RWPE2 (cell line): ENCODE measurements at regions not wholly inside any gene's neighbourhood (a gene's known extent, or its start where the extent isn't known, plus 50 kb on each side); places are given as distances from the start of the nearest gene placed in this dataset.

ENCODE experiments used
- ATAC-seq: fragments of 200-7000 bp; cut with Tn5 transposase; 3 replicates; pipeline ENCODE4 v1.9.1; 2021; ENCODE audit warnings: low read depth
- DNase-seq: peaks from one replicate; pipeline ENCODE4 v3.0.0-alpha.2; 2020; ENCODE audit warnings: low spot score
- H3K27ac ChIP-seq: fragments of 450-650 bp; 2 replicates; pipeline ENCODE4 v1.5.1; 2017; ENCODE audit warnings: mild to moderate bottlenecking; ENCODE audit not compliant: poor library complexity, severe bottlenecking
- H3K27me3 ChIP-seq: fragments of 250-450 bp; sonication (Bioruptor Pico); 2 replicates; pipeline ENCODE4 v1.5.1; 2021; ENCODE audit warnings: mild to moderate bottlenecking, moderate library complexity; ENCODE audit not compliant: insufficient read depth, poor library complexity, severe bottlenecking
- H3K36me3 ChIP-seq: fragments of 250-450 bp; sonication (Bioruptor Pico); 2 replicates; pipeline ENCODE4 v1.5.1; 2020; ENCODE audit warnings: low read depth, mild to moderate bottlenecking, moderate library complexity
- H3K4me1 ChIP-seq: fragments of 250-450 bp; sonication (Bioruptor Pico); 2 replicates; pipeline ENCODE4 v1.5.1; 2021; ENCODE audit warnings: mild to moderate bottlenecking, moderate library complexity; ENCODE audit not compliant: insufficient read depth, poor library complexity, severe bottlenecking
- H3K4me3 ChIP-seq: fragments of 250-450 bp; sonication (Bioruptor Pico); 2 replicates; pipeline ENCODE4 v1.5.1; 2021; ENCODE audit warnings: mild to moderate bottlenecking, moderate library complexity; ENCODE audit not compliant: severe bottlenecking
- H3K9me3 ChIP-seq: fragments of 250-450 bp; sonication (Bioruptor Pico); 2 replicates; pipeline ENCODE4 v1.5.1; 2021; ENCODE audit warnings: mild to moderate bottlenecking, moderate library complexity; ENCODE audit not compliant: severe bottlenecking
- TF ChIP-seq, protein P1 (sequence below): fragments of 450-650 bp; IDR thresholded peaks from one replicate; pipeline ENCODE4 v1.5.1; 2017; ENCODE audit warnings: mild to moderate bottlenecking, moderate library complexity; ENCODE audit not compliant: poor library complexity, severe bottlenecking

DNA sequence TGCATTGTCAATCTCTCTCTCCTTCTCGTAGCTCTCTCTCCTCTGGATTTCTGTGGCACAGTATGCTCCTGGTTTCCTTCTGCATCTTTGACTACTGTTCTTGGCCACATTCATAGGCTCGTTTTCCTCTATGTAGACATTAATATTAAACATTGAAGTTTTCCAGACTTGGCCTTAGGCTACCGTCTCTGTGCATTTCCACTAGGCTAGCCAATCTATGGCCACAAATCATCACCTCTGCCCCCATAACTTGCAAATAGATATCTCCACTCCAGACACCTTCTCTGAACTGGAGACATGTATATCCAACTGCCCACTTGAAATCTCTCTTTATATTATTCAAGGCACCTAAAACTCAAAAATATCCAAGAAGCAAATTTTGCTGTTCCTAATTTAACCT lies 768.5 kb downstream of the TSN start:
- no peaks in the 10 kb centered on the region for H3K36me3 ChIP-seq
- TF ChIP-seq, protein P1, sequence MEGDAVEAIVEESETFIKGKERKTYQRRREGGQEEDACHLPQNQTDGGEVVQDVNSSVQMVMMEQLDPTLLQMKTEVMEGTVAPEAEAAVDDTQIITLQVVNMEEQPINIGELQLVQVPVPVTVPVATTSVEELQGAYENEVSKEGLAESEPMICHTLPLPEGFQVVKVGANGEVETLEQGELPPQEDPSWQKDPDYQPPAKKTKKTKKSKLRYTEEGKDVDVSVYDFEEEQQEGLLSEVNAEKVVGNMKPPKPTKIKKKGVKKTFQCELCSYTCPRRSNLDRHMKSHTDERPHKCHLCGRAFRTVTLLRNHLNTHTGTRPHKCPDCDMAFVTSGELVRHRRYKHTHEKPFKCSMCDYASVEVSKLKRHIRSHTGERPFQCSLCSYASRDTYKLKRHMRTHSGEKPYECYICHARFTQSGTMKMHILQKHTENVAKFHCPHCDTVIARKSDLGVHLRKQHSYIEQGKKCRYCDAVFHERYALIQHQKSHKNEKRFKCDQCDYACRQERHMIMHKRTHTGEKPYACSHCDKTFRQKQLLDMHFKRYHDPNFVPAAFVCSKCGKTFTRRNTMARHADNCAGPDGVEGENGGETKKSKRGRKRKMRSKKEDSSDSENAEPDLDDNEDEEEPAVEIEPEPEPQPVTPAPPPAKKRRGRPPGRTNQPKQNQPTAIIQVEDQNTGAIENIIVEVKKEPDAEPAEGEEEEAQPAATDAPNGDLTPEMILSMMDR = no peak
- no peaks in the 10 kb centered on the region for H3K9me3 ChIP-seq
- DNase-seq (no peak), ATAC-seq (no peak)
- no peak overlapping the region for H3K27ac ChIP-seq
- H3K27me3 ChIP-seq = no peaks in the 10 kb centered on the region
- H3K4me1 ChIP-seq = no peaks in the 10 kb centered on the region
- no peak overlapping the region for H3K4me3 ChIP-seq

DNA sequence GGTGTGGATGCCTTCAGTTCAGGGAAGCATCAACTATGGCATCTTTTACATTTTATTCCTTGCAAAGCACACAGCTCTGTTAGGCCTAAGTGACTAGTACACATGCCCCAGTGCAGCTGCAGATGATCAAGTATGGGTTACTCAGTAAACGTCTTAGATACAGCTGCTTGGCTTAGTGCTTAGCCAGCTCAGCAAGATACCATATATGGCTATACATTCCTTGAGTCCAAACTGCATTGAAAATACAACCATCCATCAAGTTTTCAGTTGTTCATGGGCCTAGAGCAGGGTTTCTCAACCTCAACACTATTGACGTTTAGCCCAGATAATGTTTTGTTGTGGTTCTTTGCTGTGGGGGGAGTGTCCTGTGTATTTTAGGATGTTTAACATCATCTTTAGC lies 769.9 kb downstream of the TSN start:
- no peak overlapping the region for H3K4me3 ChIP-seq
- H3K9me3 ChIP-seq = no peaks in the 10 kb centered on the region
- ATAC-seq (no peak), DNase-seq (no peak)
- H3K36me3 ChIP-seq = no peaks in the 10 kb centered on the region
- no peaks in the 10 kb centered on the region for H3K27me3 ChIP-seq
- no peak overlapping the region for H3K27ac ChIP-seq
- no peaks in the 10 kb centered on the region for H3K4me1 ChIP-seq
- TF ChIP-seq, protein P1 = no peak

DNA sequence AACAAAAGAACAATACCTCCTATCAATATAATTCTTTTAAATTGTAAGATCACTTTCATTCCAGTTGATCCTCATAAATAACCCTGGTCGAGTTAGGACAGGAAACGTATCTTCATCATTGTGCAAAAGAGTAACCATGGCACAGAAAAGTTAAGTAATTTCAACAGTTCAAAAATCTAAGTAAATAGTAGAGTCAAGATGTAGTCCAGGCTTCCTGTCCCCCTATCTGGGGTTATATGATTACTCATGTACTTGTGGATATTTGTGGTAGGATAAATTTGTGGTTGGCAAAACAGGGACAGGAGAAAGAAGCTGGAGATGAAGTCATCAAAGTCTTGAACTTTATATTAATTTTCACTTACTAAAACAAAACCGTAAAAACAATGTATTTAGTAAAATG lies 772.6 kb downstream of the TSN start:
- Histone ChIP-seq H3K9me3 (no peaks in the 10 kb centered on the region), H3K27me3 (no peaks in the 10 kb centered on the region), H3K36me3 (no peaks in the 10 kb centered on the region), H3K4me3 (no peak overlapping the region), H3K4me1 (no peaks in the 10 kb centered on the region), H3K27ac (no peak overlapping the region)
- DNase-seq (no peak), ATAC-seq (peak; percentile 38; the same call in 1 of the 3 replicates)
- TF ChIP-seq, protein P1 = no peak

DNA sequence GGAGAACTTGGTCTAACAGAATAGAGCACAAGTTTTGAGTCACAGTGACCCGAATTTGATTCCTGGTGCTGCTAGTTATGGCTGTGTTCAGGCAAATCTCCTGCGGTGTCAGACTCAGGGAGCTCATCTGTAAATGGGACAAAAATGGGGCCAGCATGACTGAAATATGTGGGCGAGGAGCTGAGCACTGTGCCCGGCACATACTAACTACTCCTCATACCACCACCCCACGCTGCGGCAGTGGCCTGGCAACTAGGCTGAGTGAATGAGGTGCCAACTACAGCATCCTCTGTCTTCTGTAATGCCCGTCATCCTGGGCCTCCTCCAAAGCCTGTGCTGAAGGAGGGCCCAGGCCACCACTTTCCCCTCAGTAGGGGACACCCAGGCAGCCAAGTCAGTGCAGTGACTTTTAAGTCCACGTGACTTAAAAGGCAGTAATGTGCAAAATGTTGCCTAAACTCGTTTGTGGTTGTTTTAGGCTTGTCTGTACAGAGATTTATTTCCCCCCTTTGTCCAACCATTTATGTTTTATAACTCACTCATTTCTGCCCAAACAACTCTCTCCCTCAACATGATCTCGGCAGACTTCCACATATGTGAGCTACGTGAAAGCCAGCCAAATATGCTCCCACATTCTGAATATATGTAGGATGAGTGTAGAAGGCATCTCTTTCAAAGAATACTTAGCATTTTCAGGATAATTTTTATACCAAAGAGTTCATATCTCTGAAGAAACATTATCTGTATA lies 773.7 kb downstream of the TSN start:
- TF ChIP-seq, protein P1 = no peak
- no peak overlapping the region for H3K4me3 ChIP-seq
- no peaks in the 10 kb centered on the region for H3K36me3 ChIP-seq
- H3K27ac ChIP-seq = no peak overlapping the region
- ATAC-seq (no peak), DNase-seq (no peak)
- H3K9me3 ChIP-seq = no peaks in the 10 kb centered on the region
- no peaks in the 10 kb centered on the region for H3K27me3 ChIP-seq
- H3K4me1 ChIP-seq = no peaks in the 10 kb centered on the region

DNA sequence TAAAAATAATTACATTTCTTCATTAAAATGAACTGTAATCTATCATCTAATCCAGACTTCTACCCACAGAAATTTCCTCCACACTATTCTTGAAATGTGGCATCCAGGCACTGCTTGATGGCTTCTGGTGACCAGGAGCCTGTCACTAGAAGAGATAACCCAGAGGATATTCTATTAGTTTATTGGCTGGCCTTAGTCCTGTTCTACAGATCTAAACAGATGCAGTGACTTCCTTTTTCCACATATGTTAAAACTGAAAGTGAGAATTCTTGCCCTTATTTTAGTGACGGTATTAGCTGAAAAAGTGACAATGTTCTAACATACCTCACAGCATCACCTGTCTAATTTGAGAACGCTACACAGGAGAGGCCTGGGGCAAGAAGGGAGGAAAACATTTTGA lies 775.4 kb downstream of the TSN start:
- no peak overlapping the region for H3K27ac ChIP-seq
- no peaks in the 10 kb centered on the region for H3K27me3 ChIP-seq
- TF ChIP-seq, protein P1 = no peak
- H3K36me3 ChIP-seq = no peaks in the 10 kb centered on the region
- H3K4me1 ChIP-seq = no peaks in the 10 kb centered on the region
- H3K4me3 ChIP-seq = no peak overlapping the region
- ATAC-seq (no peak), DNase-seq (no peak)
- no peaks in the 10 kb centered on the region for H3K9me3 ChIP-seq
